ENCODE measurements at regions not wholly inside any gene's neighbourhood (a gene's known extent, or its start where the extent isn't known, plus 50 kb on each side); places are given as distances from the start of the nearest gene placed in this dataset.

- no peak for TF ChIP-seq CTCF (IDR thresholded peaks at IDR 0.05; ENCODE audit: unreplicated experiment)
- H3K27ac Mint-ChIP-seq: no peak overlapping the region
Observed at GRCh38 chr15:85941186-85941855, 138.3 kb upstream of the AGBL1 start.

GRCh38 chr15:85942632-85943031 lies 137.0 kb upstream of the AGBL1 start:
- H3K36me3 Mint-ChIP-seq (ENCODE audit: insufficient read depth): no peaks in the 10 kb centered on the region
- peaks cover 2% of the 10 kb centered on the region for H3K27me3 Mint-ChIP-seq
- H3K9me3 Mint-ChIP-seq (ENCODE audit: low read depth): no peaks in the 10 kb centered on the region
- H3K4me1 Mint-ChIP-seq (ENCODE audit: low read depth): peaks cover 13% of the 10 kb centered on the region
- no peak for TF ChIP-seq CTCF (IDR thresholded peaks at IDR 0.05; ENCODE audit: unreplicated experiment)
- no peak overlapping the region for H3K27ac Mint-ChIP-seq
- no peak for DNase-seq (ENCODE audit: low spot score, unreplicated experiment)
- no peak overlapping the region for H3K4me3 Mint-ChIP-seq (ENCODE audit: low read depth)

More at GRCh38 chr15:85941186-85941855, 138.3 kb upstream of the AGBL1 start:
- H3K4me1 Mint-ChIP-seq (ENCODE audit: low read depth): peaks cover 13% of the 10 kb centered on the region
- H3K36me3 Mint-ChIP-seq (ENCODE audit: insufficient read depth): no peaks in the 10 kb centered on the region
- H3K9me3 Mint-ChIP-seq (ENCODE audit: low read depth): no peaks in the 10 kb centered on the region
- no peak for DNase-seq (ENCODE audit: low spot score, unreplicated experiment)
- H3K4me3 Mint-ChIP-seq (ENCODE audit: low read depth): no peak overlapping the region
- H3K27me3 Mint-ChIP-seq: peaks cover 1% of the 10 kb centered on the region

- Mint-ChIP-seq H3K4me1 (ENCODE audit: low read depth) (peaks cover 13% of the 10 kb centered on the region), H3K27me3 (peaks cover 2% of the 10 kb centered on the region), H3K4me3 (ENCODE audit: low read depth) (no peak overlapping the region), H3K9me3 (ENCODE audit: low read depth) (no peaks in the 10 kb centered on the region), H3K27ac (no peak overlapping the region), H3K36me3 (ENCODE audit: insufficient read depth) (no peaks in the 10 kb centered on the region)
- DNase-seq (ENCODE audit: low spot score, unreplicated experiment): no peak
- TF ChIP-seq CTCF (IDR thresholded peaks at IDR 0.05; ENCODE audit: unreplicated experiment): no peak
Observed at GRCh38 chr15:85943151-85943550, 136.5 kb upstream of the AGBL1 start.

GRCh38 chr15:85943791-85944190 lies 135.9 kb upstream of the AGBL1 start:
- Mint-ChIP-seq H3K4me1 (ENCODE audit: low read depth) (peaks cover 13% of the 10 kb centered on the region), H3K4me3 (ENCODE audit: low read depth) (no peak overlapping the region), H3K27ac (no peak overlapping the region)

GRCh38 chr15:85947021-85947420 lies 132.7 kb upstream of the AGBL1 start:
- Mint-ChIP-seq H3K4me1 (ENCODE audit: low read depth) (no peaks in the 10 kb centered on the region), H3K27me3 (peaks cover 2% of the 10 kb centered on the region), H3K4me3 (ENCODE audit: low read depth) (no peak overlapping the region), H3K27ac (no peak overlapping the region), H3K36me3 (ENCODE audit: insufficient read depth) (no peaks in the 10 kb centered on the region), H3K9me3 (ENCODE audit: low read depth) (no peaks in the 10 kb centered on the region)
- DNase-seq (ENCODE audit: low spot score, unreplicated experiment): no peak
- no peak for TF ChIP-seq CTCF (IDR thresholded peaks at IDR 0.05; ENCODE audit: unreplicated experiment)

More at GRCh38 chr15:85943791-85944190, 135.9 kb upstream of the AGBL1 start:
- TF ChIP-seq CTCF (IDR thresholded peaks at IDR 0.05; ENCODE audit: unreplicated experiment): no peak
- DNase-seq (ENCODE audit: low spot score, unreplicated experiment): no peak
- Mint-ChIP-seq H3K36me3 (ENCODE audit: insufficient read depth) (no peaks in the 10 kb centered on the region), H3K27me3 (peaks cover 2% of the 10 kb centered on the region), H3K9me3 (ENCODE audit: low read depth) (no peaks in the 10 kb centered on the region)

Measured in progenitor cell of endocrine pancreas (in vitro differentiated cells).